GM21825 (cell line): ENCODE measurements at regions not wholly inside any gene's neighbourhood (a gene's known extent, or its start where the extent isn't known, plus 50 kb on each side); places are given as distances from the start of the nearest gene placed in this dataset.

Experiments
- ATAC-seq: cut with Tn5 transposase; IDR thresholded peaks from one replicate; pipeline ENCODE4 v1.9.1; 2021; ENCODE audit warnings: mild to moderate bottlenecking, moderate library complexity; ENCODE audit not compliant: unreplicated experiment

DNA sequence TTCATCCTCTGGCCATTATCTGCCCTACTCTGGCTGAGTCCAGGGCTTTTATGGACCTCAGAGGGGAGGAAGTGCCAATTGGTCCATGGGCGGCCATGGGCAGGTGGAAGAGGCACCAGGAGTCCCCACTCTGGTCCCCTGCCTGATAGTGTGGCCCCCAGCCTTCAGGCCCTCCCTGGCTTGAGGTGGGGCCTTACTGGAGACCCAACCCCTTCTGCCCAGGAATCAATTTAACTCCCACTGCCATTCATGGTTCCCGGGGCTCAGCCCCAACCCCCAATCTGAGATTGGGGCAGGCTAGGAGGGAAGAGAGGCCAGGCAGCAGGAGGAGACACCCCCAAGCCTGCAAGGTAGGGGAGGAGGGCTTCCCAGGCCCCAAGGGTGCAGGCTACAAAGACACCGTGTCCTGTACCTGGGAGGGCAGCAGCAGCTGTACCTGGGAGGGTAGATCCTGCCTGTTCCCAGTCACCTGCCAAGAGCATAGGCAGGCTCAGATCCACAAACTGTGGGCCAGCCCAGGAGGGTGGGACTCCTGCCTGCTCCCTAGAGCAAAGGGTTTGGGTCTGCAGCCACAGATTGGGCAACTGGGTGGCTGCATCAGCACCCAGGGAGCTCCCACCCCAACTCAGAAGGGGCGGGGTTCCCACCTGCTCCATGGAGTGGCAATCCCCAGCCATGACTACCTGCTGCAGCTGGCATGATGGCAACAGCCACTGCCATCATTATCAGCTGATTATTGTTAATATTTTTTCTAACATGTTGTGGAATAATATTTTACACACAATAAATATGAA, 1044.1 kb upstream of the B3GALT2 start:
- ATAC-seq: no peak

DNA sequence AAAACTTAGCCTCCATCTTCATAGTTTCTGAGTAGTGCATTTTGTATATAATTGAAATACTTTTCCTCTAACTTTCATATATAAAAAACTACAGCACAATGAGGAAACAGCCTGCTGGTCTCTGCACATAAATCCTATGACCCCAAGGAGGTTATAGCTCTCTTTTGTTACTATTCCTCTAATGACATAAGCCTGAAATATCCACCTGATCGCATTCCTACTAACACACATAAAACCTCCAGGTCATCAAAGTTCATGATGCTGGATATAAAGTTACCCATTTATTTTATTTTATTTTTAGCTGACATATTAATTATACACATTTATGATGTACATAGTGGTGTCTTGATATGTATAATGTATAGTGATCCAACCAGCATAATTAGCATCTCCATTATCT, 1042.0 kb upstream of the B3GALT2 start:
- no peak for ATAC-seq

DNA sequence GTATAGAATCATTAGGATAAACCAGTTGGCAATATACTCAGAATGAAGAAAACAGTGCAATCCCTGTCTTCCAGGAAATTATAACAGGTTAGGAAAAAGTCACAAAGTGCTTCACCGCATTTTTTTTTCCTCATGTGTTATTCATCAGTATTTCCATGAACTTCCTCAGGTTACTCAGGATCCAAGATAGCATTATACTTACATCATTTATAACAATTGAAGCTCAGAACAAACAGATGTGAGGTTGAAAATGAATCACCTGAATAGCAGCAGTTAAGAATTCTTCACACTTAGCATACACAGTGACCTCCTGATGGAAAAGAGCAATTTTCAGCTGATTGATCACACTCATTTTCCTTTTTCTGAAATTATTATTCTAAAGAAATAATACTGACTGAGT, 1040.7 kb upstream of the B3GALT2 start:
- no peak for ATAC-seq

DNA sequence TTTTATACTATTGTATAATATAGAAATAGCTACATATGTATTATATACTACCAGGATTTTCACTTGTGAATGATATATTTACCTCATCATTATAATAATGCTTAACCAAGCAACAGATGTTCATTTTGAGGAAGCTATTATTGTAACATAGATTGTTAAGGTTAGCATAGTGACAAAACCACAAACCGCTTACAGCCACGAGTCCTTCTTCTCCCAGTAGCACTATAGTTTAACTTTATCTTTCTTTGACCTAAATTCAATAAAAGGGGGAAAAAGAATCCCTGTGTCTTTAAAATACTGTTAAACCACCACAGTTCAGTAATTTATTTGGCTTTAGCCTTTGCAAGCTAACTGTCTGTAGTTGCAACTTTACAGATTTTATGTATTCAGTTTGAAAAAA, 1039.4 kb upstream of the B3GALT2 start:
- ATAC-seq: peak; percentile 95

DNA sequence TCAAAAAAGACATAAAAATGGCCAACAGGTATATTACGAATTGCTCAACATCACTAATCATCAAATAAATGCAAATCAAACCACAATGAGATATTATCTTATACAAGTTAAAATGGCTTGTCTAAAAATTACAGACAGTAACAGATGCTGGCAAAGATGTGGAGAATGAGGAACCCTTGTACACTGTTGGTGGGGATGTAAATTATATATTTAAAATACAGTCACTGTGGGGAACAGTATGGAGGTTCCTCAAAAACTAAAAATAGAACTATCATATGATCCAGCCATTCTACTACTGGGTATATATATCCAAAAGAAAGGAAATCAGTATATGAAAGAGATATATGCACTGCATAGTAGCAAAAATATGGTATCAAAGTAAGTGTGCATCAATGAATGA, 1037.2 kb upstream of the B3GALT2 start:
- ATAC-seq: no peak

DNA sequence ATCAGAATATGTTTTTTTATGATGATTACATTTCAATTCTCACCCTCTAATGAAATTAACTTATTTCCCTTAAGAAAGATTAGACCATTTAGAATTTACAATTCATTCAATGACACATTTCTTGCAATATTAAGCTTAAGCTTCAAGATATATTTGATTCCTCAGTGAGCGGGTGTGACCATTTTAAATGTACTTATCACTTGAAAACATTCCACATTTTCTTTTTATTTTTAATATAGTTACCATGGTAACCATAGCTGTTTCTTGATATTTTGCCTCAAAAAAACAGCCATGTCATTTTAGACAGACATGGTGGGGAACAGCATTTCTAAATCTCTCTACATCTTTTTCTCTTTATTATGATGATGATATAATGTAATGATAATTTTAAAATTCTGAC, 1029.0 kb upstream of the B3GALT2 start:
- ATAC-seq: no peak

DNA sequence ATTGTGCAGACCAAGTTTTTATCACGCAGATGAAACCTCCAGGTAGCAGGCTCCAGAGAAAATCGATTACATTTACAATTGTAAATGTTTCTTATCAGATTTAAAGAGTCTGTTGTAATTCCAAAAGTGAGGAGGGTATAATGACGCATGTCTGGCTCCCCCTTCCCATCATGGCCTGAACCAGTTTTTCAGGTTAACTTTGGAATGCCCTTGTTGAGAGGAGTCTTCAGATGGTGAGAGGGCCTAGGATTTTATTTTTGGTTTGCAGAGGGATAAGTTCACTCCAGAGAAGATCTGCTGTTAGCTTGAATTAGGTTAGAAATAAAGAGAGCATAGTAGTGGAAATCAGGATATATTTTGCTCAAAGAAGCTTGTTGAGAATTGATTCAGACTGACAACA, 1028.3 kb upstream of the B3GALT2 start:
- ATAC-seq: no peak

DNA sequence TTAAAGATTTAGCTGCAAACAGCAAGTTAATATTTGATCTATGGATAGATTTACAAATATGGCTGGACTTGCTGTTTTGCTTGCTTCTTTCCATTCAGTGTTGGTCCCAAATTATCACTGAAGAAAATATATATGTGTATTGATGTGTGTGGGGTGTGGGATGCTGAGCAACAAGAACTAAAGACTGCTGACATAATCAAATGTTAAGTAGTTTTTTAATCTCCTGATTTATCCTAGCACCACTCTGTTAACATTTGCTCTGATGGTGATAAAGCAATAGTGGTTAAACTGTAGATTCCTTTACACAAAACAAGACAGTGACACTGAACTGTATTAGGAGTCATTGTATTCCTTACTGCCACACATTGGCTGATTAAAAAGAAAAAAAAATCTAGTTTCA, 1023.5 kb upstream of the B3GALT2 start:
- no peak for ATAC-seq

DNA sequence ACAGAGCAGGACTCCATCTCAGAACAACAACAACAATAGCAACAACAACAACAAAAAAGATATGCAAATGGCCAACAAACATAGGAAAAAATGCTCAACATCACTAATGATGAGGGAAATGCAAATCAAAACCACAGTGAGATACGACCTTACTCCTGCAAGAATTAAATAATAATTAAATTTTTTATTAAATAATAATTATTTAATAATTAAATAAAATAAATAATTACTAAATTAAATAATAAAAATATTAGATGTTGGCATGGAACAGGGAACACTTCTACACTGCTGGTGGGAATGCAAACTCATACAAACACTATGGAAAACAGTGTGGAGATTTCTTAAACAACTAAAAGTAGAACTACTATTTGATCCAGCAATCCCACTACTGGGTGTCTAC, 1022.3 kb upstream of the B3GALT2 start:
- ATAC-seq: no peak

DNA sequence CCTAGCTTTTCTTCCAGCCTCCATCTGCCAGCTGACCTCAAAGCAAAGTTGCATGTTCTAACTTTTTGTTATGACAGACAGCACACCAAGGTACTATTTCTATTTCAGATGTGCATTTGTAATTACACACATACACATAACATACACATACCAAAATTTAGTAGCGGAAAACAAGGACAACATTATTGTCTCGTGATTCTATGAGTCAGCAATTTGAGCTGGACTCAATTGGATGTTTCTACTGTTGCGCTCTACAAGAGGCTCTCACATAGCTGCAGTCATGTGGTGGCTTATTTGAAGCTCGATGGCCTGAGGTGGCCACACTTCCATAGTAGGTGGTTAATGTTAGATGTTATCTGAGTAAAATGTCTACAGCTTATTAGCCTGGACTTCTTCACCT, 1010.1 kb upstream of the B3GALT2 start:
- no peak for ATAC-seq

DNA sequence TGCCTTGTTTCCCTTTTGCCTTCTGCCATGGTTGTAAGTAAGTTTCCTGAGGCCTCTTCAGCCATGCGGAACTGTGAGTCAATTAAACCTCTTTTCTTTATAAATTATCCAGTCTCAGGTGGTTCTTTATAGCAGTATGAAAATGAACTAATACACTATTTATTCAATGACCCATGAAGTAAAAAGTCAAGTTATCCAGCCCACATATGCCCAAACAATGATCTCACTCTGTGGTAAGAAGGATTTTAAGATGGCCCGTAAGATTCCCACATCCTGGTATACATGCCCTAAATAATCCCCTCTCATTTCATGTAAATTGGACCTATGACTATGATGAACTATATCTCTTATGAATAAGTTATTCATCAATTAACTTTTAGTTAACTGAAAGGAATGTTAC, 1008.3 kb upstream of the B3GALT2 start:
- no peak for ATAC-seq

DNA sequence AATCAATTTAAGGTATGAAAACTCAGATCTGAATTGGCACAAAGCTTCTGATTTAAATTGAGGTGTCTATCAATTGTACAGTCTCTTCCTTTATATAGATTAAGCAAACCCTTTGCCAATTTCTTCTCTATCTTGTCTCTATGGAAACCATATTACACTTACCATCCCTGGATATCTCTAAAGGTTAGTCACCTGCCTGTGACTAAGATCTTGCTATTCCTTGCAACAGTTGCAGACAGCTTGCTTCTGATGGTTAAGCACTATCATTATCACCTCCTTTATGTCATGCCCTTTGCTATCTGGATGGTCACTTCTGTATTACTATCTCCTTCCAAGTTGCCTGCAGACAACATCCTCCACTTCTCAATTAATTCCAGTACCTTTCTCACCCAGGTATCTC, 998.6 kb upstream of the B3GALT2 start:
- no peak for ATAC-seq

DNA sequence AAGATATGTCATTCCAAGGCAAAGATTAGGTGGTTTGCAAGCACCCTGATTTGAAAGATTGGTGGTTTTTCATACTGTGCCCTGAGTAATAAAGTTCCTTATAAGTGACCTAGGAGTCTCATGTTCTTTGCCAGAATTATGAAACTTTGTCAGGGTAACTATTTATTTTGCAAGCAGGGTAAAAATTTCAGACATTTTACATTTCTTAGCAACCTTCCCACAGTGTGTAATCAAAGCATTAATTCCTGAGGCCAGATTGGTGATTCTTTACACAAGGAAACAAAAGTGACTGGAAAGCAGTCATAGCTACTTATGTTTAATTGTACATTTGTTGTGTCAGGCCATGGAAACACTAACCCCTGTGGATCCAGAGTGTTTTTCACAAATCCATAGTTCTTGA, 998.0 kb upstream of the B3GALT2 start:
- ATAC-seq: no peak

DNA sequence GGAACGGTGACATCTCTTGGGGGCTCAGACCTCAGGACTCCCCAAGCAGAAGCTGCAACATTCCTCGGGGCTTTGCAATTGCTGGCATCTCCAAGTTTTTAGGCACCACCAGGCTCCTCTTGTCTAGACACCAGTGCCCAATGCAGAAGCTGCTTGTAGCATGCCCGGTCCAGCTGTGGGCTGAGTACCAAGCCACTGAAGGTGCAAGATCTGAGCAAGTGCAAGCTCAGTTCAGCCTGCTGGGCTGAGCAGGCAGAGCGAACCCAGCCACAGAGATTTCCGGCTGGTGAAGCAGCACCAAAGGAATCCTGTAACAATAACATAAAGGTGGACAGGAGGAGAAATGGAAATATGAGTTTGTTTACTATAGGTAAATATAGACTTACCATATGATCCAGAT, 995.4 kb upstream of the B3GALT2 start:
- no peak for ATAC-seq

DNA sequence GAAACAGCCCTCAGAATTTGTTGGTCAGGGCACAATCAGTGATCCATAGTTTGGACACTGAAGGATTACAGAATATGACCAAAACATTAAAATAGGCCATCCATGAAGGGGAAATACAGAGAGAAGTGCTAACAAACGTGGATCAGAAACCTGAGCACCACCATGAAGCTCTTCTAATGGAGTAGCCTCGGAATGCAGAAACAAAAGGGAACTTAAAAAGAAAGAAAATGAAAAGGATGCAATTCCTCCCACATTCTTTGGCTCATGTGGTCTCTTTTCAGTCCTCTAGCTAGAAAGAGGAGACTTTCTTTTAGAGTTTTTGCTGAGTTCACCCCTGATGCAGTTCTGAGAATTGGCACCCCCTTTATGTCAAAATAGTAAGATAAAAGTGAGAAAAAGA, 989.8 kb upstream of the B3GALT2 start:
- ATAC-seq: no peak

DNA sequence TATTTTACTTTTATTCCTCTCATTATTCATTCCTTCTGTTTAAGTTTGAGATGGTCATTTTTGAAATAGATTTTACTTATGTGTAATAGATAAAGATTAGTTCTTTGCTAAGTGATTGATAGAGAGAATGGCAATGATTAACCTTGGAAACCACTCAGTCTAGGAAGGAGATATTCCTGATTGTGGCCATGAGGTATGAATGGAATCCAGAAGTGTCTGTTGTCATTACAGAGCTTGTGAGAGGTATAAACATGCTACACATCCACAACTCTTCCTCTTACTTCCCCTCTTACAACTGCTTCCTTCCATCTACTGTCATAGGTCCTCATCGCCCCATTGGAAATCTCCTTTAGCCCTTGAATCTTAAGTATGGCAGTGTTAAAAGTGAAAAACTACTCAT, 988.8 kb upstream of the B3GALT2 start:
- no peak for ATAC-seq

DNA sequence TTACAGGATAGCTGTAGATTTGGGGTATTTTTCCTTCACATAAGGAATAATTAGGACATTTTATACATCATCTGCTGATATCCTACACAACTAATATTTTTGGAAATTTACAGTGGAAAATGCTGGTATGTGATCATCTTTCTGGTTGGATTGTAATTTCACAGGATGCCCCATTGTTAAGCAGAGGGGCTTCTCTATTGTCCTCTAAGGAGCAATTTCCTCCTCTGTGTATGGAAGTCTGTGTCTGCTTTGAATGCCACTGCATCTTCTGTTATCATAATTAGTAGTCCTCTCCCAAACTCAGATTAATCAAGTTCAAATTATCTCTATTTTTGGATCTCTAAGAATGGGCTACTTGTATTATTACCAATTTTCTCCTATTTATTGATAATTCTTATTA, 988.1 kb upstream of the B3GALT2 start:
- ATAC-seq: no peak

DNA sequence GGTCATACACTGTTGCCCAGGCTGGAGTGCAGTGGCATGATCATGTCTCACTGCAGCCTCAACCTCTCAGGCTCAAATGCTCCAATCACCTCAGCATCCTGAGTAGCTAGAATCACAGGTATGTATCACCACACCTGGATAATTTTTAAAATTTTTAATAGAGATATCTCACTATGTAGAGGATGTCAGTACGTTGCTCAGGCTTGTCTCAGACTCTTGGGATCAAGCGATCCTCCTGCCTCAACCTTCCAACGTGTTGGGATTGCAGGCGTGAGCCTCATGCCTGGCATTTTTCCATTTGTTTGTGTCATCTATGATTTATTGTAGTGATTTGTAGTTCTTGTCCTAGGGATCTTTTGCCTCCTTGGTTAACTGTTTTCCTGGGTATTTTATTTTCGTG, 985.2 kb upstream of the B3GALT2 start:
- no peak for ATAC-seq

DNA sequence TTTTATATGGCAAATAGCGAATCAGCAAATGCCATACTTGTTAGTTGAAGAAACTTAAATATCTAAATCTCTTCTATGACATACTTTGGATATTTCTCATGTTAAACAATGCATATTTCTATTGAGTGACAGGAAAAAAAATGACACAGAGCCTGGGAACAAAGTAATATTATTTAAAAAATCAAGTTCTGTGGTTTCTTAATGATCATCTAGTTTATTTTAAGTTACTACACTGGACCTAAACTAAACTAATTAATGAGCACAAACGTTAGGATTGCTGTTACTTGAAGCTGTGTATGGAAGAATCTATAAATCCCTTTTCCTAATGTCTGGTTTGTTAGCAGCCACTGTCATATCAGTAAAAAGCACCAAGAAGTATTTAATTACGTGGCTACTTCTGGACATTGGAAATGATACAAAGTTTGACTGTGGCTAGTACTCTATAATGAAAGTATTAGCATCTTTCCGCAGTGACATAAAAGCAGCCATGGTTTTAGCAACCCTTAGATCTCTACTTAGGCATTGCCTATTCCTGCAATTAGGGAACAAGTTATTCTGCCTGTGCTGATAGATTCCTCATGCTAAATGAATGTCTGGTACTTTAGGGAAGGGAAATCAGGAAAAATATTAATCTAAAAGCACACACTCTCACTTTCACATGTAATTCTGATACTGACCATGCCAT, 981.7 kb upstream of the B3GALT2 start:
- ATAC-seq: no peak

DNA sequence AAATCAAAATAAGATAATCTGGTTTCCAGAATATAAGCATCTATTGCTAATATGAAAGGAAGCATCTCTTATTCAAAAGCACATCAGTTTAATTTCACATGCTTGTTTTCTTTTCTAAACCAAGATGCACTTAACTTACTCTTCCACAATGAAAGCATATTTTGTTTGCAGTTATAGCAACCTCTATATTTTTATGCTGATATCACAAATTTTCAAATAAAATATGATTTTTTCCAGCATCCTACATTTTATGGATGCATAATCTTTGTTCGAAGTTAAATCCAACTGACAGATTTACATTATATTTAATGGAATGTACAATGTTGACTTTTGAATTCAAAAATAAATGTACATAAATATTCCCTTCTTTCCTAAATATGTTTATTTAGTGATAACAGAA, 978.3 kb upstream of the B3GALT2 start:
- ATAC-seq: no peak

DNA sequence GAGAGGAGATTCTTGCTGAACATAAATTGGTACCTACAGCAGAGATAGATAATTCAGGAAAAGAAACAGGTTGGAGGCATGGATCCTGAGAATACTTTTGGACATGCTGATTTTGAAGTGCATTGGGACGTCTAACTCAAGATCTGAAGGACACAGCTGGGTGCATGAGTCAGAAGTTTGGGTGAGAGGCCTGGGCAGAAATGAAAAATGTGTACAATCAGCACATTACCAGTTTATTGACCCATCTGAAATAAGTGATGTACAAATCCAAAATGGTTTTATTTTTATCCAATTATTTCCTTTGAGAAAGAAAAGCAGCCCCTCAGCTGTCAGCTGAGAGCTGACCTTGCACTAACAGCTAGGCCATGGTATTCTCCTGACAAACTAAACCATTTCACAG, 975.2 kb upstream of the B3GALT2 start:
- no peak for ATAC-seq

DNA sequence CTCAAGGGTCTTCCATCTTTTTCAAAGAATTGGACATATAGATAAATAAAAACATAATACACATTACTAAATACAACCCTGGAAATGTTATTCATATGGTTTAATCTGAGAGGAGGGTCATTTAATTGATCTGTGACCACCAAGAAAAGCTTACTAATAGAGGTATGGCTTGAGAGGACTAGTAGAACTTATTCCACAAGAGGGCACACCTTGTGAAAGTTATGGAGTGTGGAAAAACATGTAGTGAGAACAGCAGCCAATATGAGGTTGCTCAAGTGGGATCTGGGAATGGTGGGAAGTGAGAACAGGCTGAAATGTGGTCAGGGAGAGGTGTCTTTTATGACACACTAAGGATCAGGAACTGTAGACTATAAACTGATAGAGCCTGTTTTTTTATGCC, 973.5 kb upstream of the B3GALT2 start:
- no peak for ATAC-seq

DNA sequence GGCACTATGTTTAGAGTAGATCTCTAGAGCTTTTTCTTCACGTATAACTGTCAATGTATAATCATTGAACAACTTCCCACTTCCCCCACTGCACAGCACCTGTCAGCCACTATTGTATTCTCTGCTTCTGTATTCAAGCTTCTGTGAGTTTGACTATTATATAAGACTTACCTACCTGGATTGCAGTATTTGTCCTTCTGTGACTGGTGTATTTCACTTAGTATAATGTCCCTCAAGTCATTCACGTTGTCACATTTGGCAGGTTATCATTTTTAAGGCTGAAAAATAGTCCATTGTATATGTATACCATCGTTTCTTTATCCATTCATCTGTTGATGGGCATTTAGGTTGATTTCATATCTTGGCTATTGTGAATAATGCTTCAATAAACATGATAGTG, 969.5 kb upstream of the B3GALT2 start:
- no peak for ATAC-seq
